SK-N-MC (cell line): ENCODE measurements at regions not wholly inside any gene's neighbourhood (a gene's known extent, or its start where the extent isn't known, plus 50 kb on each side); places are given as distances from the start of the nearest gene placed in this dataset.

ENCODE experiments used
- DNase-seq: peaks from one replicate; pipeline ENCODE4 v3.0.0-alpha.2; 2011; ENCODE audit warnings: low read depth, low spot score
- H3K27ac ChIP-seq: fragments of 200-600 bp; sonication (generic); 2 replicates; pipeline ENCODE4 v1.5.1; 2016; ENCODE audit warnings: mixed run types
- H3K36me3 ChIP-seq: fragments of 200-600 bp; sonication (generic); 2 replicates; pipeline ENCODE4 v1.6.1; 2017; ENCODE audit warnings: antibody characterized with exemption, low read length, mixed read lengths; ENCODE audit not compliant: insufficient read depth
- H3K4me3 ChIP-seq: fragments of 200-600 bp; sonication (generic); 2 replicates; pipeline ENCODE4 v1.5.1; 2016
- H3K9ac ChIP-seq: fragments of 200-600 bp; sonication (generic); 2 replicates; pipeline ENCODE4 v1.8.0; 2017; ENCODE audit warnings: mixed run types, mixed read lengths; ENCODE audit not compliant: insufficient read length
- H3K9me3 ChIP-seq: fragments of 200-600 bp; sonication (generic); 2 replicates; pipeline ENCODE4 v1.6.1; 2017; ENCODE audit warnings: low read depth, mild to moderate bottlenecking, antibody characterized with exemption, low read length, moderate library complexity, mixed read lengths
- EZH2 ChIP-seq: fragments of 200-600 bp; sonication (generic); IDR thresholded peaks from one replicate; pipeline ENCODE4 v1.6.1; 2017; ENCODE audit warnings: antibody characterized with exemption
- FOXP2 ChIP-seq: optimal IDR thresholded peaks from 2 replicates; pipeline ENCODE3; 2011; ENCODE audit warnings: mild to moderate bottlenecking, moderate library complexity; ENCODE audit not compliant: insufficient read depth; ENCODE audit errors: extremely low read length, control extremely low read depth
- POLR2AphosphoS5 ChIP-seq: IDR thresholded peaks from 2 replicates; pipeline ENCODE4 v1.6.1; 2012; ENCODE audit warnings: mild to moderate bottlenecking, low read depth, low read length, borderline replicate concordance

GRCh38 chr21:33121715-33122475, 52.0 kb downstream of the OLIG1 start:
- H3K27ac ChIP-seq: no peak overlapping the region
- no peak overlapping the region for H3K9ac ChIP-seq
- TF ChIP-seq POLR2AphosphoS5 (no peak), FOXP2 (no peak), EZH2 (no peak)
- no peaks in the 10 kb centered on the region for H3K9me3 ChIP-seq
- H3K36me3 ChIP-seq: no peaks in the 10 kb centered on the region
- DNase-seq: no peak
- H3K4me3 ChIP-seq: no peak overlapping the region

- no peaks in the 10 kb centered on the region for H3K9me3 ChIP-seq
- DNase-seq: no peak
- TF ChIP-seq POLR2AphosphoS5 (no peak), EZH2 (no peak), FOXP2 (no peak)
- no peak overlapping the region for H3K4me3 ChIP-seq
- H3K9ac ChIP-seq: no peak overlapping the region
- H3K36me3 ChIP-seq: no peaks in the 10 kb centered on the region
- H3K27ac ChIP-seq: no peak overlapping the region
Measured at GRCh38 chr21:33122507-33122906, 52.6 kb downstream of the OLIG1 start.

DNA sequence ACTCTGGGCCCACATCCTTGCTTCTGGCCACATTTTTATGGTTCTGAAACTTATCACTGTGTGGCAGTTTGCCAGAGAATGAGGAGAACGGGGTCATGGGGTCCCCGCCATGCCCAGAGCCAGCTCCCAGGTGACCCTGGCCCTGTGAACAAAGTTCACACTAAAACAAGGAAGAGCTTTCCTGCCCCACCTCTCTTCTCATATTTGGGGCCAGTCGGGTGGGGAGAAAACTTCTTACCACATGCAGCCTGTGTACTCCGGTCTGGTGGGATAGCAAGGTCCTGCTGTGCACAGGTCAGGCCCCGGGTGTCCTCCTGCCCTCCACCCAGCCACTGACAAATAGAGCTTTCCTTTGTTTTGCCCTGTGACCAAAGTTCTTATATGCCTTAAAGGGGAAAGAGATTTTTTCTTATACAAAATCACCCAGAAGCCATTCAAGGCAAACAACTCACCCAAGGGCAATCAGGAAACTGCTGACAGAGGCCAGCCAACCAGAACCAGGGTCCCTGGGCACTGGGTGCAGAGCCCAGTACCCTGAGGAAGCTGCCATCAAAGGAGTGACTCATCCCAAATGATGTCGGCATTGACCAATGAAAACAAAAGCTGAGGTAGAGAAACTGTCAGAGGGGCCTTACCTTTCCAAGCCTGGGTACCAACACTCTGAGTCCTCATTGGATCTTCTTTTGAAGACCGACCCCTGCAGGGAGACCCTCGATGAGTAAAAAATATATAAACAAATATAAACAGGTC, 53.6 kb downstream of the OLIG1 start:
- Histone ChIP-seq H3K36me3 (no peaks in the 10 kb centered on the region), H3K27ac (no peak overlapping the region), H3K9me3 (no peaks in the 10 kb centered on the region), H3K9ac (no peak overlapping the region), H3K4me3 (no peak overlapping the region)
- DNase-seq: no peak
- TF ChIP-seq POLR2AphosphoS5 (no peak), EZH2 (no peak), FOXP2 (no peak)

- Histone ChIP-seq H3K36me3 (no peaks in the 10 kb centered on the region), H3K27ac (no peak overlapping the region), H3K9ac (no peak overlapping the region), H3K4me3 (no peak overlapping the region), H3K9me3 (no peaks in the 10 kb centered on the region)
- TF ChIP-seq EZH2: no peak
- DNase-seq: no peak
Measured at GRCh38 chr21:33124889-33125288, 54.9 kb downstream of the OLIG1 start.

DNA sequence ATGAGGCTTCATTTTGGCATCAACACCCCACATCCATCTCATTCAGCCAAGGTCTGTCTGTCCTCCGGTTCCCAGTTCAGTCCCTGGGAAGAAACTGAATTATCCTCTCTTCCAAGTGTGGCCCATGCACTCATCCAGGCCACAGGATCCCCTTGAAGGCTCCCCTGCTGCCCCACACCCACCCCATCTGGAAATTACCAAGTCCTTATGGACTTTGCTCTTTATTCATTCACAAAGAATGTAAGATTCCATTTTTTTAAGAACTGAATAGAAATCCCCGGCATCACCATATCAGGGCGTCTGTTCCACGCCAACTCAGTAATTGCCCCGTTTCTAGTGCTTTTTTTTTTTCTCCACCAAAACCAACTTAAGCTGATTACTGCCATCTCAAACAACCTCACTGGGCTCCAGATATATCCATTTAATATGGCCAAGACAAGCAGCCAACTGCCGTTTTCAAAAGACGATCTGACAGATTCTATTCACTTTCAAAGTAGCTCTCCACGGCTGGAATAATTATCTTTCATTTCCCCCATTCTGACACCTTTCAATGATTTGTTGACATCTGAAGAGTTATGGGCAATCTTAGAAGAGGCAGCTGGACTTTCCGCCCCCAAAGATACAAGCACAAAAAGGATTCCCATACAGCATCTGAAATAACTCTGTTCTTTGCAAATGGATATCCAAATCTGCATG, 55.9 kb downstream of the OLIG1 start:
- TF ChIP-seq EZH2 (peak; percentile 76), FOXP2 (no peak)
- Histone ChIP-seq H3K27ac (no peak overlapping the region), H3K9ac (no peak overlapping the region), H3K4me3 (no peak overlapping the region), H3K9me3 (no peaks in the 10 kb centered on the region), H3K36me3 (no peaks in the 10 kb centered on the region)
- DNase-seq: no peak

GRCh38 chr21:33126569-33126968, 56.6 kb downstream of the OLIG1 start:
- TF ChIP-seq FOXP2 (no peak), EZH2 (no peak), POLR2AphosphoS5 (no peak)
- Histone ChIP-seq H3K9me3 (no peaks in the 10 kb centered on the region), H3K4me3 (no peak overlapping the region), H3K36me3 (no peaks in the 10 kb centered on the region), H3K27ac (no peak overlapping the region), H3K9ac (no peak overlapping the region)
- DNase-seq: no peak

GRCh38 chr21:33127154-33127867, 57.4 kb downstream of the OLIG1 start:
- no peak overlapping the region for H3K9ac ChIP-seq
- no peak overlapping the region for H3K27ac ChIP-seq
- DNase-seq: no peak
- H3K4me3 ChIP-seq: no peak overlapping the region
- H3K36me3 ChIP-seq: no peaks in the 10 kb centered on the region
- TF ChIP-seq EZH2: peak; percentile 23
- TF ChIP-seq FOXP2: no peak
- H3K9me3 ChIP-seq: no peaks in the 10 kb centered on the region

GRCh38 chr21:33127868-33128242, 57.9 kb downstream of the OLIG1 start:
- TF ChIP-seq FOXP2: no peak
- TF ChIP-seq POLR2AphosphoS5: no peak
- no peak for TF ChIP-seq EZH2
- no peak overlapping the region for H3K4me3 ChIP-seq
- no peaks in the 10 kb centered on the region for H3K36me3 ChIP-seq

More at GRCh38 chr21:33127868-33128242, 57.9 kb downstream of the OLIG1 start:
- Histone ChIP-seq H3K9ac (no peak overlapping the region), H3K27ac (no peak overlapping the region), H3K9me3 (no peaks in the 10 kb centered on the region)
- DNase-seq: no peak
